ENCODE measurements at regions not wholly inside any gene's neighbourhood (a gene's known extent, or its start where the extent isn't known, plus 50 kb on each side); places are given as distances from the start of the nearest gene placed in this dataset.
"Not testable (repeated sequence)": the region's sequence is repeated elsewhere in the genome, so short reads cannot be mapped to it uniquely, and the experiment has no call there.

GRCh38 chr7:11957956-11958355 is 126.0 kb upstream of the THSD7A start:
- H3K36me3 ChIP-seq = no peaks in the 10 kb centered on the region
- DNase-seq = no peak
- no peak overlapping the region for H3K4me3 ChIP-seq
- H3K9me3 ChIP-seq (replicated peaks) = no peaks in the 10 kb centered on the region
- H3K27ac ChIP-seq = no peak overlapping the region
- no peaks in the 10 kb centered on the region for H3K27me3 ChIP-seq
- H3K4me1 ChIP-seq = no peaks in the 10 kb centered on the region

- no peak for DNase-seq
- H3K4me1 ChIP-seq = no peaks in the 10 kb centered on the region
- H3K9me3 ChIP-seq (replicated peaks) = no peaks in the 10 kb centered on the region
- H3K4me3 ChIP-seq = no peak overlapping the region
- H3K27ac ChIP-seq = no peak overlapping the region
- no peaks in the 10 kb centered on the region for H3K27me3 ChIP-seq
- no peaks in the 10 kb centered on the region for H3K36me3 ChIP-seq
Measured at GRCh38 chr7:11959121-11959520, 127.1 kb upstream of the THSD7A start.

- H3K9me3 ChIP-seq (replicated peaks) = no peaks in the 10 kb centered on the region
- H3K4me3 ChIP-seq = no peak overlapping the region
- no peaks in the 10 kb centered on the region for H3K4me1 ChIP-seq
- H3K27ac ChIP-seq = no peak overlapping the region
- no peak for DNase-seq
- no peaks in the 10 kb centered on the region for H3K36me3 ChIP-seq
- no peaks in the 10 kb centered on the region for H3K27me3 ChIP-seq
Measured at GRCh38 chr7:11960621-11961020, 128.6 kb upstream of the THSD7A start.

- Histone ChIP-seq H3K36me3 (no peaks in the 10 kb centered on the region), H3K27me3 (no peaks in the 10 kb centered on the region)
Measured at GRCh38 chr7:11969643-11970042, 137.6 kb upstream of the THSD7A start.

GRCh38 chr7:11970132-11970531 is 138.1 kb upstream of the THSD7A start:
- Histone ChIP-seq H3K27ac (no peak overlapping the region), H3K27me3 (no peaks in the 10 kb centered on the region), H3K36me3 (no peaks in the 10 kb centered on the region), H3K9me3 (replicated peaks) (no peaks in the 10 kb centered on the region), H3K4me1 (no peaks in the 10 kb centered on the region), H3K4me3 (no peak overlapping the region)
- DNase-seq = peak; percentile 23 to 52

More at GRCh38 chr7:11969643-11970042, 137.6 kb upstream of the THSD7A start:
- no peaks in the 10 kb centered on the region for H3K4me1 ChIP-seq
- H3K4me3 ChIP-seq = no peak overlapping the region
- DNase-seq = no peak
- no peaks in the 10 kb centered on the region for H3K9me3 ChIP-seq (replicated peaks)
- no peak overlapping the region for H3K27ac ChIP-seq

GRCh38 chr7:11985376-11985775 is 153.4 kb upstream of the THSD7A start:
- H3K27ac ChIP-seq = no peak overlapping the region
- H3K4me3 ChIP-seq = no peak overlapping the region
- no peak for DNase-seq
- no peaks in the 10 kb centered on the region for H3K4me1 ChIP-seq
- no peaks in the 10 kb centered on the region for H3K27me3 ChIP-seq
- H3K9me3 ChIP-seq (replicated peaks) = no peaks in the 10 kb centered on the region
- H3K36me3 ChIP-seq = no peaks in the 10 kb centered on the region; the same call in 1 of the 2 replicates

GRCh38 chr7:11985971-11986370 is 154.0 kb upstream of the THSD7A start:
- no peak for DNase-seq
- Histone ChIP-seq H3K9me3 (replicated peaks) (no peaks in the 10 kb centered on the region), H3K27ac (no peak overlapping the region), H3K4me3 (no peak overlapping the region), H3K27me3 (no peaks in the 10 kb centered on the region), H3K36me3 (no peaks in the 10 kb centered on the region; the same call in 1 of the 2 replicates), H3K4me1 (no peaks in the 10 kb centered on the region)

- Histone ChIP-seq H3K27me3 (no peaks in the 10 kb centered on the region), H3K4me1 (no peaks in the 10 kb centered on the region), H3K27ac (no peak overlapping the region), H3K9me3 (replicated peaks) (no peaks in the 10 kb centered on the region), H3K4me3 (no peak overlapping the region), H3K36me3 (no peaks in the 10 kb centered on the region; the same call in 1 of the 2 replicates)
- no peak for DNase-seq
Measured at GRCh38 chr7:11988186-11988585, 156.2 kb upstream of the THSD7A start.

- no peak for DNase-seq
- no peaks in the 10 kb centered on the region for H3K9me3 ChIP-seq (replicated peaks)
- no peak overlapping the region for H3K4me3 ChIP-seq
- H3K4me1 ChIP-seq = no peaks in the 10 kb centered on the region
- no peak overlapping the region for H3K27ac ChIP-seq
- H3K27me3 ChIP-seq = no peaks in the 10 kb centered on the region
- H3K36me3 ChIP-seq = no peaks in the 10 kb centered on the region
Measured at GRCh38 chr7:12002428-12002827, 170.4 kb upstream of the THSD7A start.

GRCh38 chr7:12004581-12004980 is 172.6 kb upstream of the THSD7A start:
- no peaks in the 10 kb centered on the region for H3K36me3 ChIP-seq
- DNase-seq = no peak
- H3K4me1 ChIP-seq = no peaks in the 10 kb centered on the region
- no peaks in the 10 kb centered on the region for H3K9me3 ChIP-seq (replicated peaks)
- no peaks in the 10 kb centered on the region for H3K27me3 ChIP-seq
- H3K27ac ChIP-seq = no peak overlapping the region
- no peak overlapping the region for H3K4me3 ChIP-seq

GRCh38 chr7:12007576-12007975 is 175.6 kb upstream of the THSD7A start:
- H3K27ac ChIP-seq = no peak overlapping the region
- DNase-seq = no peak

GRCh38 chr7:12013983-12014382 is 182.0 kb upstream of the THSD7A start:
- Histone ChIP-seq H3K27me3 (no peaks in the 10 kb centered on the region), H3K27ac (no peak overlapping the region), H3K4me1 (no peaks in the 10 kb centered on the region), H3K36me3 (no peaks in the 10 kb centered on the region), H3K4me3 (no peak overlapping the region), H3K9me3 (replicated peaks) (no peaks in the 10 kb centered on the region)
- DNase-seq = no peak

More at GRCh38 chr7:12007576-12007975, 175.6 kb upstream of the THSD7A start:
- Histone ChIP-seq H3K36me3 (no peaks in the 10 kb centered on the region), H3K9me3 (replicated peaks) (no peaks in the 10 kb centered on the region), H3K4me1 (no peaks in the 10 kb centered on the region), H3K4me3 (no peak overlapping the region), H3K27me3 (no peaks in the 10 kb centered on the region)

GRCh38 chr7:12016439-12016838 is 184.4 kb upstream of the THSD7A start:
- Histone ChIP-seq H3K4me3 (no peak overlapping the region), H3K9me3 (replicated peaks) (no peaks in the 10 kb centered on the region), H3K4me1 (no peaks in the 10 kb centered on the region), H3K27me3 (no peaks in the 10 kb centered on the region), H3K27ac (no peak overlapping the region), H3K36me3 (no peaks in the 10 kb centered on the region)
- DNase-seq = no peak

- DNase-seq = no peak
- H3K27me3 ChIP-seq = no peaks in the 10 kb centered on the region
- no peaks in the 10 kb centered on the region for H3K9me3 ChIP-seq (replicated peaks)
- no peak overlapping the region for H3K27ac ChIP-seq
- no peaks in the 10 kb centered on the region for H3K4me1 ChIP-seq
- no peaks in the 10 kb centered on the region for H3K36me3 ChIP-seq
- no peak overlapping the region for H3K4me3 ChIP-seq
Measured at GRCh38 chr7:12017046-12017445, 185.0 kb upstream of the THSD7A start.

GRCh38 chr7:12022011-12022410 is 189.1 kb upstream of the TMEM106B start:
- not testable (repeated sequence) for H3K4me1 ChIP-seq; DNase-seq; H3K27me3 ChIP-seq; H3K27ac ChIP-seq; H3K9me3 ChIP-seq (replicated peaks); H3K36me3 ChIP-seq; H3K4me3 ChIP-seq

GRCh38 chr7:12025246-12025645 is 185.8 kb upstream of the TMEM106B start:
- Histone ChIP-seq H3K4me1 (peaks cover 17% of the 10 kb centered on the region), H3K27ac (no peak overlapping the region), H3K36me3 (no peaks in the 10 kb centered on the region), H3K4me3 (no peak overlapping the region), H3K27me3 (no peaks in the 10 kb centered on the region), H3K9me3 (replicated peaks) (peaks cover 4% of the 10 kb centered on the region)
- peak in 1 of 2 experiments; percentile 8 for DNase-seq

All from SJCRH30 (cell line).